ENCODE measurements at regions not wholly inside any gene's neighbourhood (a gene's known extent, or its start where the extent isn't known, plus 50 kb on each side); places are given as distances from the start of the nearest gene placed in this dataset.
A peak's percentile ranks its signal among the peaks of the same experiment; 100 is the strongest.

DNA sequence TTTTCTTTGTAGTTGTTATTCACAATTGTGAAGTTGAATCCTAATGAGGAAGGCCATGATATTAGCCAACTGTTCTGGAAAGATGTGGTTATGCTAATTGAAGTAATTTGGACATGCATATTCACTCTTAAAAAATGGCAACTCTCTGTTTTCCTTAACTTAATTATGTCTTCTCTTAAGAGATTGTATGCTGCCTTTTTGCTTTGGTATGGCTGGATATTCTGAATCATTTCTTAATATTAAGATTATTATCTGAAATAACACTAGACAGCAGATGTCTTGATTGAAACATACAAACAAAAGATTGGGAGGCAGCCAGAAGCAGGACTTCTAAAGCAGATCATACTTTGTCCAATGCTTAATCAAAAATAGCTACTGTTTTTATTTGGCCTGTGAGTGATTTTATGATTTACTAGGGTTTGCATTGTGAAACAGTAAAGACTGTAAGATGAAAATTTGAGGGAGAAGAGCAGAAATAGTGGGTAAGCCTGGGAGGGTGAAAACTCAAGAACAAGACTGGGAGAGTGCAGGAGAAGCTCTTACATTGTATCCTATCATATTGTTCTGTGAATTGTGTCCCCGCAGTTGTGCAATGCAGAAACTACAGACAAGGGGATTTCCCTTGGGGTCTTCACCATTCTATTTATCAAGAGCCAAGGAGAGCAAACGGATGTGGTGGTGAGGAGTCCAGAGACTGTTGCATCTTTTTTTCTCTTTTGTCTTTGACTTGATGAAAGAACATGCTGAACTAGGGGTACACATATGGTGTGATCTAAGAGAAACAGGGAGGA is 554.8 kb downstream of the TUSC7 start:
- TF ChIP-seq GATA2 (IDR thresholded peaks at IDR 0.05; ENCODE audit: low read depth, low read length) = no peak
- TF ChIP-seq GATA3 (IDR thresholded peaks at IDR 0.05; ENCODE audit: low read depth, low read length) = no peak

DNA sequence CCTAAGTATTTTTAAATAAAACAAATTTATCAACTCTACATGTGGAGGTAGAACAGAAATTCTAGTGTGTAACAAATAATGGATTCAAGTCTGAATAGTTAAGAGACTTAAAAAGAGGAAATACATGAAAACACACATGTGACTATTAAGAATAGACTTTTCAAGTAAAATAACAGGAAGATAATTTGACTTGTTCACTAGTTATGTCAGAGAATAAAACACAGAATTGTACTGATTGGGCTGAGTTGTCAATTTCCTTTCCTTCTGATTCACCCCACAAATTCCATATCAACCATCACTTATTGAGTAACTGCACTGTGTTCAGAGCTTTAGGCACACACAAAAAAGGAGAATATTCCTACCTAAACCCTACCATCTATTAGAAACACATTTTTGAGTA is 557.2 kb downstream of the TUSC7 start:
- TF ChIP-seq GATA2 (IDR thresholded peaks at IDR 0.05; ENCODE audit: low read depth, low read length) (no peak), GATA3 (IDR thresholded peaks at IDR 0.05; ENCODE audit: low read depth, low read length) (no peak)

DNA sequence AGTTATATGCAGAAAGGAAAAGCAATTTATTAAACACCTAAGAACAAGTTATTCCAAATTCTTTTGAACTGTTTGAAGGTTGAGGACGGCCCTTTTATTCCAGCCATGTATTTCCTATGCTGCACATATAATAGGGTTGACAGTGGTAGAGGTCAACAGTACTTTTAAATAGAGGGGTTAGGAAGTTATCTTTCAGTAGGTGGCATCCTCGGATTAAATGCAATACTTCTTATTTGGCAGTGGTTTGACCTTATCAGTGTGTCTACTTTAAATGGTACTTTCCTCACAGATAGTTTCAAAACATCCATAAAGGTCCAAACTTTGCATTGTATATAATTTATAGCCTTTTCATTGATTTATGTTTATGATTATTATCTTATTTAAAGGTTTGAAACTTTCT is 558.7 kb downstream of the TUSC7 start:
- TF ChIP-seq GATA2 (IDR thresholded peaks at IDR 0.05; ENCODE audit: low read depth, low read length) (no peak), GATA3 (IDR thresholded peaks at IDR 0.05; ENCODE audit: low read depth, low read length) (no peak)

DNA sequence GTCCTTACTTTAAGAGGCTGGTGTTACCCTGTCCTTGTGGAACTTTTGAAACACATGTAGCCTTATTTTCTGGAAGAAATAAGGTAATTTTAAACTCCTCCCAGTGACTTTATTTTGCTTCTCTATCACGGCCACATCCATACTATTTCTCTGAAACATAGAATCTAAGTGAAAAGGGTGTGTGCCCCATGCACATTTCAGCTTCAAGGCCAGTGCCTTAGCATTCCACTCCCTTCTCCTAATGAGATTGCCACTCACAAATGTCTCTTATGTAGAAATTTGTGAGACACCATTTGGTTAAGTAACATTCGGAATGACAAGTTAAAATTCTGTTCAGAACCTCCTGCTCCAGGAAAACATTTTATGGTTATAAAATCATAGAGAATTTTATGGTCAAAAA is 562.7 kb downstream of the TUSC7 start:
- no peak for TF ChIP-seq GATA3 (IDR thresholded peaks at IDR 0.05; ENCODE audit: low read depth, low read length)
- TF ChIP-seq GATA2 (IDR thresholded peaks at IDR 0.05; ENCODE audit: low read depth, low read length) = no peak

GRCh38 chr3:117272876-117273523 is 563.4 kb downstream of the TUSC7 start:
- TF ChIP-seq GATA2 (IDR thresholded peaks at IDR 0.05; ENCODE audit: low read depth, low read length) (no peak), GATA3 (IDR thresholded peaks at IDR 0.05; ENCODE audit: low read depth, low read length) (no peak)

DNA sequence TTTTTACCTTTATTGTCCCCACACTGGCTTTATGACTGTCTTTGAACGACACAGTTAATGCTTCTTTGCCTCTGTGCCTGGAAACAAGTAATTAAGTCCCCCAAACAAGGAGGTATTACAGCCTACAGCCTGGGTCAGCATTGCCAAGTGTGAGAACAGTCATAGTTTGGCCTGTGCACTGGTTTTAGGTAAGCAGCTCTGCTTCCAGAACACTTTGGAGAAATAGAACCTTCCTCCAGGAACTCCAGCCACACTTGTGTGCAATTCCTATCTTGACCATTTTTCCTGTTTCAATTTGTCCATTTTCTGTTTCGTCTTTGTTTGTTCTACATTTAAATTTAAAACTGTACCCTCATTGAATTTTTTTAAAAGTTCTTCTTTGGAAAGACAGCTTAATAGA is 568.2 kb downstream of the TUSC7 start:
- TF ChIP-seq GATA3 (IDR thresholded peaks at IDR 0.05; ENCODE audit: low read depth, low read length) (no peak), GATA2 (IDR thresholded peaks at IDR 0.05; ENCODE audit: low read depth, low read length) (no peak)

DNA sequence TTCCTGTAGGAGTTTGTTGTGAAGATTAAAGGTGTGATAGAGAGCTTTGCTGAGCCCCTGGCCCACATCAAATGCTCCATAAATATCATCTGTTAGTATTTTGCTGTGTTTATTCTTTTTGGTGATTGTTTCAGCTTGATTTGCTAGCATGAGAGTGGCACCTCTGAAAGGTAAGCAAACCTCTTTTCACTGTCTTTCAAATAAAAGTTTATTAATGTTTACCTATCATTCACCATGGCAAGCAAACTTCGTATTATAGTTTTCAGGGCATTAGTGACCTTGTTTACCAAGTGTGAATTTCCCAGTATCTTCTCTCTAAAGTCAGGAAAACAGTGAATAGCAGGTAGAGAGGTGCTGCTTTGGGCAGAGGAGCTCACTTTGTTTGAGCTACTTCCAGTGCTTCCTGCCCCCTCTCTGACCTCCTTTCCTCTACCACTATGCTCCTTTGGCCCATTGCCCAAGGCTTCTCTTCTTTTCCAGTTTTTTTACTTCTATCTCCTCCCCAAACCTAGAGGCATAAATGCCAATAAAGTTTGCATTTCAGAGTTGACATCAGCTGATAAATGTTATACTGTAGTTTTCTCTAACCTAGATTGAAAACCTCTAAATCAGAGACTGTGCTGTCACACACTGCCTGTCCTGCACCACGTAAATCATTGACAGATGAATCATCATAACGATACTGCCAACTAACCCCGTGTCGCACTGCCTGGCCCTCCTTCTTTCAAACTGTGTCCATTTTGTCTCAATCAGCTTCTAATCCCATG is 569.0 kb downstream of the TUSC7 start:
- TF ChIP-seq GATA2 (IDR thresholded peaks at IDR 0.05; ENCODE audit: low read depth, low read length) (no peak), GATA3 (IDR thresholded peaks at IDR 0.05; ENCODE audit: low read depth, low read length) (no peak)

GRCh38 chr3:117281371-117281770 is 571.8 kb downstream of the TUSC7 start:
- TF ChIP-seq GATA2 (IDR thresholded peaks at IDR 0.05; ENCODE audit: low read depth, low read length) (no peak), GATA3 (IDR thresholded peaks at IDR 0.05; ENCODE audit: low read depth, low read length) (no peak)

DNA sequence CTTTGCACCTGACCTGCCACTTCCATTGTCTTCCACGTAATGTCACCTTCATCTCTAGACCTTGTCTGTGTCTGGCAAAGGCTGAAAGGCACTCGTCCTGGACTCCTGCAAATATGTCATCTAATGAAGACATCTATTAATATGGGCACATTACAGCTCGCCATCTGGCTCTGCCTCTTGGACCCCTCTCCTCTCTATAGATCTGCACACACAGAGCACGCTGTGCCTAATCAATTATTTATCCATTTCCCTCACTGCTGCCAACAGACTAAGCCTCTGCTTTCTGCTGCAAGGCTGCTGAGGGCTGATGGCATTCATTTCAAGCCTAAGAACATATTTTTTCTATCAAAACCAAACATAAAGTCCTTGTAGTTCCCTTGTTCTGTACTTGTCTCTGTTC is 573.0 kb downstream of the TUSC7 start:
- TF ChIP-seq GATA3 (IDR thresholded peaks at IDR 0.05; ENCODE audit: low read depth, low read length) = no peak
- TF ChIP-seq GATA2 (IDR thresholded peaks at IDR 0.05; ENCODE audit: low read depth, low read length) = no peak

- TF ChIP-seq GATA3 (IDR thresholded peaks at IDR 0.05; ENCODE audit: low read depth, low read length) = no peak
- TF ChIP-seq GATA2 (IDR thresholded peaks at IDR 0.05; ENCODE audit: low read depth, low read length) = 0 out of 2 replicates have a peak, but pooled peaks have one; percentile 16
These were observed 576.2 kb downstream of the TUSC7 start for GRCh38 chr3:117285737-117286136.

- TF ChIP-seq GATA2 (IDR thresholded peaks at IDR 0.05; ENCODE audit: low read depth, low read length) (no peak), GATA3 (IDR thresholded peaks at IDR 0.05; ENCODE audit: low read depth, low read length) (no peak)
These were observed 576.9 kb downstream of the TUSC7 start for GRCh38 chr3:117286488-117286887.

GRCh38 chr3:117287602-117288001 is 578.0 kb downstream of the TUSC7 start:
- TF ChIP-seq GATA3 (IDR thresholded peaks at IDR 0.05; ENCODE audit: low read depth, low read length) = no peak
- TF ChIP-seq GATA2 (IDR thresholded peaks at IDR 0.05; ENCODE audit: low read depth, low read length) = no peak

- TF ChIP-seq GATA3 (IDR thresholded peaks at IDR 0.05; ENCODE audit: low read depth, low read length) (no peak), GATA2 (IDR thresholded peaks at IDR 0.05; ENCODE audit: low read depth, low read length) (no peak)
These were observed 581.9 kb downstream of the TUSC7 start for GRCh38 chr3:117291476-117291875.

DNA sequence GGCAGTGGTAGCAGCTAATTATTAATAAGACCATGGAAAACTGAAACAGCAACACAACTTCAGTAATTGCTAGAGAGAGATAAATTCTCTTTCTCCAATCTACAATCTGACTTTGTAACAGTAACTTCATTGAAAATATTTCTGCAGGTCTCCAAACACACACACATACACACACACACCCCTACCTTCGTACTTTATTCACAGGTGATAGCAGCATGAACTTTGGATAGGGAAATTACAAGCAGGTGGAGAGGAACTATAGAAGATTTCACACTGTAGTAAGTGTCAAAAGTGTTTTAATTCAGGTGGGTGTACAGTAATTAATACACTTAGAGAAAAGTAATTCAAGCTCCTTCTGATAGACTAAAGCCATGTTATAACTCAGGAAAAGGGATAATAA is 587.5 kb downstream of the TUSC7 start:
- TF ChIP-seq GATA2 (IDR thresholded peaks at IDR 0.05; ENCODE audit: low read depth, low read length) = no peak
- no peak for TF ChIP-seq GATA3 (IDR thresholded peaks at IDR 0.05; ENCODE audit: low read depth, low read length)
